H1 (cell line): ENCODE measurements at regions not wholly inside any gene's neighbourhood (a gene's known extent, or its start where the extent isn't known, plus 50 kb on each side); places are given as distances from the start of the nearest gene placed in this dataset.

Experiments used
- BACH1 ChIP-seq: IDR thresholded peaks from 2 replicates; pipeline ENCODE4 v1.6.1; 2012; ENCODE audit warnings: low read length, improper control_type of control experiment
- BCL11A ChIP-seq, 2 experiments: IDR thresholded peaks; one replicate each; pipeline ENCODE4 v1.6.1; 2011; ENCODE audit warnings: low read depth in 2 of 2, low read length in 2 of 2, mild to moderate bottlenecking in 2 of 2
- CHD2 ChIP-seq: IDR thresholded peaks from 2 replicates; pipeline ENCODE4 v1.6.1; 2012; ENCODE audit warnings: low read length, improper control_type of control experiment
- FOSL1 ChIP-seq: IDR thresholded peaks from 2 replicates; pipeline ENCODE4 v1.6.1; 2011; ENCODE audit warnings: mild to moderate bottlenecking, low read depth, low read length, moderate library complexity; ENCODE audit not compliant: insufficient read depth
- JUN ChIP-seq: IDR thresholded peaks from 2 replicates; pipeline ENCODE4 v1.6.1; 2011; ENCODE audit warnings: low read depth, mild to moderate bottlenecking, improper control_type of control experiment, low read length
- POLR2A ChIP-seq, 2 experiments: IDR thresholded peaks; 1 replicate in 1 of 2; 2 replicates in 1 of 2; pipeline ENCODE4 v1.6.1; 2011; ENCODE audit warnings: low read depth in 2 of 2, low read length in 2 of 2, mild to moderate bottlenecking in 2 of 2; ENCODE audit errors: control extremely low read depth in 1 of 2
- POU5F1 ChIP-seq: IDR thresholded peaks from 2 replicates; pipeline ENCODE4 v1.6.1; 2011; ENCODE audit warnings: low read depth, mild to moderate bottlenecking, low read length, moderate library complexity
- SIRT6 ChIP-seq: IDR thresholded peaks from one replicate; pipeline ENCODE4 v1.7.1; 2012; ENCODE audit warnings: low read length, inconsistent platforms
- SP4 ChIP-seq: IDR thresholded peaks from 2 replicates; pipeline ENCODE4 v1.6.1; 2012; ENCODE audit warnings: low read length, inconsistent platforms
- TCF12 ChIP-seq: IDR thresholded peaks from 2 replicates; pipeline ENCODE4 v1.6.1; 2011; ENCODE audit warnings: low read depth, mild to moderate bottlenecking, low read length
- YY1 ChIP-seq: IDR thresholded peaks from 2 replicates; pipeline ENCODE4 v1.6.1; 2011; ENCODE audit warnings: low read depth, mild to moderate bottlenecking, low read length
- TF ChIP-seq, protein P1 (sequence below): fragments of 300-600 bp; sonication (generic); IDR thresholded peaks from 2 replicates; pipeline ENCODE4 v1.7.1; 2012; ENCODE audit warnings: low read length, moderate library complexity, mild to moderate bottlenecking, inconsistent platforms; ENCODE audit not compliant: insufficient replicate concordance

DNA sequence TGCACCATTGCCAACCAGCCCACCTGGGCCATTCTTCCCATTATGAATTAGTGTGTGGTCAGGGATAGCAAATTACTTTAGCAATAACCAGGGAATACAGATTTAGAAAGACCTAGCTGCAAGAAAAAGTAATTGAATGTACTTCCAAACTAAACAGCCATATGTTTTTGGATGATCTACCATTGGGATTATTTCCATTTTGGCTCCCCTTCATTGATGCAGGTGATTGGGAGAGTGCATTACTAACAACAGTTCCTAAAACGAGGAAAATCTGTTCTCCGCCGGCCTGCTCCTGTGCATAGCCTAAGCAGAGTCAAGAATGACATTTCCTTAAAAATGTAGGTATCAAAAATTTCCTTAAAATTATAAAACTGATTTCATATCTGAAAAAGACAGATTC is 58.5 kb downstream of the MAIP1 start (continued):
- TF ChIP-seq, protein P1, sequence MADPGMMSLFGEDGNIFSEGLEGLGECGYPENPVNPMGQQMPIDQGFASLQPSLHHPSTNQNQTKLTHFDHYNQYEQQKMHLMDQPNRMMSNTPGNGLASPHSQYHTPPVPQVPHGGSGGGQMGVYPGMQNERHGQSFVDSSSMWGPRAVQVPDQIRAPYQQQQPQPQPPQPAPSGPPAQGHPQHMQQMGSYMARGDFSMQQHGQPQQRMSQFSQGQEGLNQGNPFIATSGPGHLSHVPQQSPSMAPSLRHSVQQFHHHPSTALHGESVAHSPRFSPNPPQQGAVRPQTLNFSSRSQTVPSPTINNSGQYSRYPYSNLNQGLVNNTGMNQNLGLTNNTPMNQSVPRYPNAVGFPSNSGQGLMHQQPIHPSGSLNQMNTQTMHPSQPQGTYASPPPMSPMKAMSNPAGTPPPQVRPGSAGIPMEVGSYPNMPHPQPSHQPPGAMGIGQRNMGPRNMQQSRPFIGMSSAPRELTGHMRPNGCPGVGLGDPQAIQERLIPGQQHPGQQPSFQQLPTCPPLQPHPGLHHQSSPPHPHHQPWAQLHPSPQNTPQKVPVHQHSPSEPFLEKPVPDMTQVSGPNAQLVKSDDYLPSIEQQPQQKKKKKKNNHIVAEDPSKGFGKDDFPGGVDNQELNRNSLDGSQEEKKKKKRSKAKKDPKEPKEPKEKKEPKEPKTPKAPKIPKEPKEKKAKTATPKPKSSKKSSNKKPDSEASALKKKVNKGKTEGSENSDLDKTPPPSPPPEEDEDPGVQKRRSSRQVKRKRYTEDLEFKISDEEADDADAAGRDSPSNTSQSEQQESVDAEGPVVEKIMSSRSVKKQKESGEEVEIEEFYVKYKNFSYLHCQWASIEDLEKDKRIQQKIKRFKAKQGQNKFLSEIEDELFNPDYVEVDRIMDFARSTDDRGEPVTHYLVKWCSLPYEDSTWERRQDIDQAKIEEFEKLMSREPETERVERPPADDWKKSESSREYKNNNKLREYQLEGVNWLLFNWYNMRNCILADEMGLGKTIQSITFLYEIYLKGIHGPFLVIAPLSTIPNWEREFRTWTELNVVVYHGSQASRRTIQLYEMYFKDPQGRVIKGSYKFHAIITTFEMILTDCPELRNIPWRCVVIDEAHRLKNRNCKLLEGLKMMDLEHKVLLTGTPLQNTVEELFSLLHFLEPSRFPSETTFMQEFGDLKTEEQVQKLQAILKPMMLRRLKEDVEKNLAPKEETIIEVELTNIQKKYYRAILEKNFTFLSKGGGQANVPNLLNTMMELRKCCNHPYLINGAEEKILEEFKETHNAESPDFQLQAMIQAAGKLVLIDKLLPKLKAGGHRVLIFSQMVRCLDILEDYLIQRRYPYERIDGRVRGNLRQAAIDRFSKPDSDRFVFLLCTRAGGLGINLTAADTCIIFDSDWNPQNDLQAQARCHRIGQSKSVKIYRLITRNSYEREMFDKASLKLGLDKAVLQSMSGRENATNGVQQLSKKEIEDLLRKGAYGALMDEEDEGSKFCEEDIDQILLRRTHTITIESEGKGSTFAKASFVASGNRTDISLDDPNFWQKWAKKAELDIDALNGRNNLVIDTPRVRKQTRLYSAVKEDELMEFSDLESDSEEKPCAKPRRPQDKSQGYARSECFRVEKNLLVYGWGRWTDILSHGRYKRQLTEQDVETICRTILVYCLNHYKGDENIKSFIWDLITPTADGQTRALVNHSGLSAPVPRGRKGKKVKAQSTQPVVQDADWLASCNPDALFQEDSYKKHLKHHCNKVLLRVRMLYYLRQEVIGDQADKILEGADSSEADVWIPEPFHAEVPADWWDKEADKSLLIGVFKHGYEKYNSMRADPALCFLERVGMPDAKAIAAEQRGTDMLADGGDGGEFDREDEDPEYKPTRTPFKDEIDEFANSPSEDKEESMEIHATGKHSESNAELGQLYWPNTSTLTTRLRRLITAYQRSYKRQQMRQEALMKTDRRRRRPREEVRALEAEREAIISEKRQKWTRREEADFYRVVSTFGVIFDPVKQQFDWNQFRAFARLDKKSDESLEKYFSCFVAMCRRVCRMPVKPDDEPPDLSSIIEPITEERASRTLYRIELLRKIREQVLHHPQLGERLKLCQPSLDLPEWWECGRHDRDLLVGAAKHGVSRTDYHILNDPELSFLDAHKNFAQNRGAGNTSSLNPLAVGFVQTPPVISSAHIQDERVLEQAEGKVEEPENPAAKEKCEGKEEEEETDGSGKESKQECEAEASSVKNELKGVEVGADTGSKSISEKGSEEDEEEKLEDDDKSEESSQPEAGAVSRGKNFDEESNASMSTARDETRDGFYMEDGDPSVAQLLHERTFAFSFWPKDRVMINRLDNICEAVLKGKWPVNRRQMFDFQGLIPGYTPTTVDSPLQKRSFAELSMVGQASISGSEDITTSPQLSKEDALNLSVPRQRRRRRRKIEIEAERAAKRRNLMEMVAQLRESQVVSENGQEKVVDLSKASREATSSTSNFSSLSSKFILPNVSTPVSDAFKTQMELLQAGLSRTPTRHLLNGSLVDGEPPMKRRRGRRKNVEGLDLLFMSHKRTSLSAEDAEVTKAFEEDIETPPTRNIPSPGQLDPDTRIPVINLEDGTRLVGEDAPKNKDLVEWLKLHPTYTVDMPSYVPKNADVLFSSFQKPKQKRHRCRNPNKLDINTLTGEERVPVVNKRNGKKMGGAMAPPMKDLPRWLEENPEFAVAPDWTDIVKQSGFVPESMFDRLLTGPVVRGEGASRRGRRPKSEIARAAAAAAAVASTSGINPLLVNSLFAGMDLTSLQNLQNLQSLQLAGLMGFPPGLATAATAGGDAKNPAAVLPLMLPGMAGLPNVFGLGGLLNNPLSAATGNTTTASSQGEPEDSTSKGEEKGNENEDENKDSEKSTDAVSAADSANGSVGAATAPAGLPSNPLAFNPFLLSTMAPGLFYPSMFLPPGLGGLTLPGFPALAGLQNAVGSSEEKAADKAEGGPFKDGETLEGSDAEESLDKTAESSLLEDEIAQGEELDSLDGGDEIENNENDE = no peak
- no peak for TF ChIP-seq JUN
- no peak for TF ChIP-seq POLR2A (IDR thresholded peaks at IDR 0.05; ENCODE audit: control extremely low read depth in 1 of 2, low read depth in 2 of 2, low read length in 2 of 2)
- TF ChIP-seq POU5F1 = no peak
- TF ChIP-seq TCF12 = no peak
- no peak for TF ChIP-seq FOSL1
- no peak for TF ChIP-seq SP4
- no peak for TF ChIP-seq YY1
- TF ChIP-seq BCL11A (IDR thresholded peaks at IDR 0.05; ENCODE audit: low read depth in 2 of 2, low read length in 2 of 2) = no peak
- no peak for TF ChIP-seq BACH1
- no peak for TF ChIP-seq SIRT6
- TF ChIP-seq CHD2 = no peak
- TF ChIP-seq, all 59 proteins: peak for 0
